WTC11 (cell line): ENCODE measurements at regions not wholly inside any gene's neighbourhood (a gene's known extent, or its start where the extent isn't known, plus 50 kb on each side); places are given as distances from the start of the nearest gene placed in this dataset.

ENCODE experiments used
- ATAC-seq: fragments of 200-7000 bp; cut with Tn5 transposase; 2 replicates; pipeline ENCODE4 v1.10.0; 2021; ENCODE audit warnings: mild to moderate bottlenecking, moderate library complexity
- CTCF ChIA-PET: fragments of 300-600 bp; sonication (Branson Sonifier 250); formaldehyde crosslinking; loops from one replicate; lab custom pipeline; 2021; ENCODE audit warnings: antibody characterized with exemption; lab: Charles Lee
- POLR2A ChIA-PET: fragments of 350-600 bp; sonication (Branson Sonifier 250); formaldehyde crosslinking; loops from one replicate; lab custom pipeline; 2021; ENCODE audit warnings: antibody characterized with exemption; lab: Charles Lee
- DNase-seq: peaks from one replicate; pipeline ENCODE4 v3.0.0; 2021; ENCODE audit warnings: low spot score
- H3K27ac Mint-ChIP-seq: 2 replicates; pipeline ENCODE4 v1.8.0; 2021; ENCODE audit warnings: mixed read lengths
- H3K27me3 Mint-ChIP-seq: 2 replicates; pipeline ENCODE4 v1.8.0; 2021; ENCODE audit warnings: low read depth, mild to moderate bottlenecking, moderate library complexity, mixed read lengths
- H3K36me3 Mint-ChIP-seq: 2 replicates; pipeline ENCODE4 v1.8.0; 2021; ENCODE audit warnings: mixed read lengths
- H3K4me1 Mint-ChIP-seq: 2 replicates; pipeline ENCODE4 v1.8.0; 2022; ENCODE audit warnings: mixed read lengths
- H3K4me3 Mint-ChIP-seq: 2 replicates; pipeline ENCODE4 v1.8.0; 2021; ENCODE audit warnings: mild to moderate bottlenecking, moderate library complexity, mixed read lengths
- H3K9me3 Mint-ChIP-seq: 2 replicates; pipeline ENCODE4 v1.8.0; 2021; ENCODE audit warnings: mixed read lengths
- ARID4B ChIP-seq: sonication (generic); formaldehyde crosslinking; IDR thresholded peaks from 2 replicates; pipeline ENCODE4 v1.8.0; 2023; ENCODE audit warnings: missing genetic modification reagents, mild to moderate bottlenecking, borderline replicate concordance
- CBFB ChIP-seq: sonication (generic); formaldehyde crosslinking; IDR thresholded peaks from 2 replicates; pipeline ENCODE4 v1.8.1; 2022; ENCODE audit warnings: mild to moderate bottlenecking, low read depth, missing genetic modification reagents
- CDX4 ChIP-seq: fragments of 250-450 bp; sonication (Bioruptor Pico); IDR thresholded peaks from 2 replicates; pipeline ENCODE4 v1.9.0; 2021; ENCODE audit warnings: moderate library complexity, mild to moderate bottlenecking, inconsistent platforms, borderline replicate concordance
- CREB1 ChIP-seq: sonication (generic); formaldehyde crosslinking; IDR thresholded peaks from 2 replicates; pipeline ENCODE4 v1.8.0; 2023; ENCODE audit warnings: mild to moderate bottlenecking, missing genetic modification reagents
- ELF4 ChIP-seq: sonication (generic); formaldehyde crosslinking; IDR thresholded peaks from 2 replicates; pipeline ENCODE4 v1.8.1; 2022; ENCODE audit warnings: low read depth, mild to moderate bottlenecking, moderate library complexity, missing genetic modification reagents
- EMX1 ChIP-seq: fragments of 250-450 bp; sonication (Bioruptor Pico); IDR thresholded peaks from 2 replicates; pipeline ENCODE4 v1.8.0; 2021; ENCODE audit warnings: mild to moderate bottlenecking
- ETV6 ChIP-seq: sonication (generic); formaldehyde crosslinking; IDR thresholded peaks from 2 replicates; pipeline ENCODE4 v1.8.1; 2022; ENCODE audit warnings: mild to moderate bottlenecking, missing genetic modification reagents
- HMGXB4 ChIP-seq: sonication (generic); formaldehyde crosslinking; IDR thresholded peaks from 2 replicates; pipeline ENCODE4 v1.8.1; 2023; ENCODE audit warnings: mild to moderate bottlenecking, moderate library complexity, missing genetic modification reagents
- OVOL2 ChIP-seq: fragments of 250-450 bp; sonication (Bioruptor Pico); IDR thresholded peaks from 2 replicates; pipeline ENCODE4 v1.9.0; 2021; ENCODE audit warnings: mild to moderate bottlenecking, borderline replicate concordance
- SP1 ChIP-seq: sonication (generic); formaldehyde crosslinking; conservative IDR thresholded peaks from 2 replicates; pipeline ENCODE4 v1.8.1; 2022; ENCODE audit warnings: missing genetic modification reagents
- ZBTB21 ChIP-seq: sonication (generic); formaldehyde crosslinking; IDR thresholded peaks from 2 replicates; pipeline ENCODE4 v1.8.1; 2023; ENCODE audit warnings: mild to moderate bottlenecking, missing genetic modification reagents, borderline replicate concordance
- ZNF121 ChIP-seq: sonication (generic); formaldehyde crosslinking; IDR thresholded peaks from 2 replicates; pipeline ENCODE4 v1.8.0; 2023; ENCODE audit warnings: missing genetic modification reagents
- ZNF317 ChIP-seq: sonication (generic); formaldehyde crosslinking; IDR thresholded peaks from 2 replicates; pipeline ENCODE4 v1.8.1; 2023; ENCODE audit warnings: low read depth, mild to moderate bottlenecking, moderate library complexity, missing genetic modification reagents, borderline replicate concordance
- ZNF416 ChIP-seq: fragments of 250-450 bp; sonication (Bioruptor Pico); IDR thresholded peaks from 2 replicates; pipeline ENCODE4 v1.9.0; 2021; ENCODE audit warnings: mild to moderate bottlenecking, inconsistent platforms
- TF ChIP-seq, protein P1 (sequence below): sonication (generic); formaldehyde crosslinking; IDR thresholded peaks from 2 replicates; pipeline ENCODE4 v1.8.0; 2022; ENCODE audit warnings: mild to moderate bottlenecking, missing genetic modification reagents
- TF ChIP-seq, protein P2 (sequence below): sonication (generic); formaldehyde crosslinking; IDR thresholded peaks from 2 replicates; pipeline ENCODE4 v1.8.0; 2022; ENCODE audit warnings: mild to moderate bottlenecking, missing genetic modification reagents
- TF ChIP-seq, protein P3 (sequence below): sonication (generic); formaldehyde crosslinking; IDR thresholded peaks from 2 replicates; pipeline ENCODE4 v1.8.1; 2023; ENCODE audit warnings: mild to moderate bottlenecking, missing genetic modification reagents, moderate library complexity
- TF ChIP-seq, protein P4 (sequence below): fragments of 250-450 bp; sonication (Bioruptor Pico); IDR thresholded peaks from 2 replicates; pipeline ENCODE4 v1.9.0; 2021; ENCODE audit warnings: mild to moderate bottlenecking

DNA sequence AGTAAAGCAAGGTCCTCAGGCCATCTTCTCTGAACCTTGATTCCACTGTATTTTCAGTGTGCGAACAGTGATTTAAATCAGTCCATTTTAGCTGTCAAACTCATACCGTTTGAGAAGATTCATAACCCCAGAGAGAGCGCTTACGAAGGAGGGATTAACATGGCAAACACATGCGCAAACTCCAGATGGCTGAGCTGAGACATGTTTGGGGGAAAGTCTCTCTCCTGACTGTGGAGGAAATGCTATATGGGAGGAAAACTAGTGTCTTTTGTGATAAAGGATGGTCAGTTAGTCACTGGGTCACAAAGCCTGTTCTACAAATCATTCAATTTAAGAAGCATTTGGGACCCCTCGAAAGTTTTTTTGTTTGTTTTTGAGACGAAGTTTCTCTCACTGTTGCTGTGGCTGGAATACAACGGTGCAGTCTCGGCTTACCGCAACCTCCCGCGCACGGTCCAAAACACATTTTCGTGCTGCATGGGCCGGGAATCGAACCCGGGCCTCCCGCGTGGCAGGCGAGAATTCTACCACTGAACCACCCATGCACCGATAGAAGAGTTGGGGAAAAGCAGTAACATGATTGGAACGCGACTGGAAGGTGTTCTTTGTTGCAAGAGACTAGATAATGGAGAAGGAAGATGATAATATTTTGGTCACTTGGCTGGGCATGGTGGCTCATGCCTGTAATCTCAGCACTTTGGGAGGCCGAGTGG lies 58.4 kb upstream of the CXADR start:
- H3K4me1 Mint-ChIP-seq = peaks cover 13% of the 10 kb centered on the region
- no peaks in the 10 kb centered on the region for H3K36me3 Mint-ChIP-seq
- no peaks in the 10 kb centered on the region for H3K9me3 Mint-ChIP-seq
- ATAC-seq = peak; percentile 96
- DNase-seq = peak; percentile 90
- H3K27me3 Mint-ChIP-seq = peaks cover 2% of the 10 kb centered on the region; the same call in 1 of the 2 replicates
- ChIA-PET POLR2A (interaction anchor here (0.7 kb wide), 1 partner anchor 66 kb away, joined by 3 read pairs; no protein-coding TSS in a partner anchor), CTCF (interaction anchor here (1.0 to 1.3 kb wide), 2 partner anchors 68 to 131 kb away, joined by 3 to 6 read pairs; no protein-coding TSS in a partner anchor)
- H3K4me3 Mint-ChIP-seq = peak overlapping the region; percentile 85
- peak overlapping the region; percentile 79 for H3K27ac Mint-ChIP-seq
- TF ChIP-seq, protein P1, sequence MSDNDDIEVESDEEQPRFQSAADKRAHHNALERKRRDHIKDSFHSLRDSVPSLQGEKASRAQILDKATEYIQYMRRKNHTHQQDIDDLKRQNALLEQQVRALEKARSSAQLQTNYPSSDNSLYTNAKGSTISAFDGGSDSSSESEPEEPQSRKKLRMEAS = no peak
- TF ChIP-seq HMGXB4 (CRISPR knock-in tag) = peak; percentile 76; the same call in 1 of the 2 replicates
- TF ChIP-seq CREB1 (CRISPR knock-in tag) = peak; percentile 32; the same call in 1 of the 2 replicates
- TF ChIP-seq, protein P2, sequence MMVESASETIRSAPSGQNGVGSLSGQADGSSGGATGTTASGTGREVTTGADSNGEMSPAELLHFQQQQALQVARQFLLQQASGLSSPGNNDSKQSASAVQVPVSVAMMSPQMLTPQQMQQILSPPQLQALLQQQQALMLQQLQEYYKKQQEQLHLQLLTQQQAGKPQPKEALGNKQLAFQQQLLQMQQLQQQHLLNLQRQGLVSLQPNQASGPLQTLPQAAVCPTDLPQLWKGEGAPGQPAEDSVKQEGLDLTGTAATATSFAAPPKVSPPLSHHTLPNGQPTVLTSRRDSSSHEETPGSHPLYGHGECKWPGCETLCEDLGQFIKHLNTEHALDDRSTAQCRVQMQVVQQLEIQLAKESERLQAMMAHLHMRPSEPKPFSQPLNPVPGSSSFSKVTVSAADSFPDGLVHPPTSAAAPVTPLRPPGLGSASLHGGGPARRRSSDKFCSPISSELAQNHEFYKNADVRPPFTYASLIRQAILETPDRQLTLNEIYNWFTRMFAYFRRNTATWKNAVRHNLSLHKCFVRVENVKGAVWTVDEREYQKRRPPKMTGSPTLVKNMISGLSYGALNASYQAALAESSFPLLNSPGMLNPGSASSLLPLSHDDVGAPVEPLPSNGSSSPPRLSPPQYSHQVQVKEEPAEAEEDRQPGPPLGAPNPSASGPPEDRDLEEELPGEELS = peak; percentile 47; the same call in 1 of the 2 replicates
- TF ChIP-seq EMX1 = 0 out of 2 replicates have a peak, but pooled peaks have one; percentile 54
- TF ChIP-seq ZNF317 (CRISPR knock-in tag) = no peak
- TF ChIP-seq, protein P3, sequence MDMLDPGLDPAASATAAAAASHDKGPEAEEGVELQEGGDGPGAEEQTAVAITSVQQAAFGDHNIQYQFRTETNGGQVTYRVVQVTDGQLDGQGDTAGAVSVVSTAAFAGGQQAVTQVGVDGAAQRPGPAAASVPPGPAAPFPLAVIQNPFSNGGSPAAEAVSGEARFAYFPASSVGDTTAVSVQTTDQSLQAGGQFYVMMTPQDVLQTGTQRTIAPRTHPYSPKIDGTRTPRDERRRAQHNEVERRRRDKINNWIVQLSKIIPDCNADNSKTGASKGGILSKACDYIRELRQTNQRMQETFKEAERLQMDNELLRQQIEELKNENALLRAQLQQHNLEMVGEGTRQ = peak; percentile 27; the same call in 1 of the 2 replicates
- TF ChIP-seq OVOL2 (CRISPR knock-in tag) = no peak
- peak; percentile 39; the same call in 1 of the 2 replicates for TF ChIP-seq ZNF121 (CRISPR knock-in tag)
- no peak for TF ChIP-seq ELF4 (CRISPR knock-in tag)
- TF ChIP-seq ZBTB21 = 0 out of 2 replicates have a peak, but pooled peaks have one; percentile 18
- no peak for TF ChIP-seq CBFB (CRISPR knock-in tag)
- TF ChIP-seq ETV6 = peak; percentile 39; the same call in 1 of the 2 replicates
- peak; percentile 68; the same call in 1 of the 2 replicates for TF ChIP-seq ZNF416 (CRISPR knock-in tag)
- peak; percentile 60 for TF ChIP-seq SP1
- TF ChIP-seq, protein P4, sequence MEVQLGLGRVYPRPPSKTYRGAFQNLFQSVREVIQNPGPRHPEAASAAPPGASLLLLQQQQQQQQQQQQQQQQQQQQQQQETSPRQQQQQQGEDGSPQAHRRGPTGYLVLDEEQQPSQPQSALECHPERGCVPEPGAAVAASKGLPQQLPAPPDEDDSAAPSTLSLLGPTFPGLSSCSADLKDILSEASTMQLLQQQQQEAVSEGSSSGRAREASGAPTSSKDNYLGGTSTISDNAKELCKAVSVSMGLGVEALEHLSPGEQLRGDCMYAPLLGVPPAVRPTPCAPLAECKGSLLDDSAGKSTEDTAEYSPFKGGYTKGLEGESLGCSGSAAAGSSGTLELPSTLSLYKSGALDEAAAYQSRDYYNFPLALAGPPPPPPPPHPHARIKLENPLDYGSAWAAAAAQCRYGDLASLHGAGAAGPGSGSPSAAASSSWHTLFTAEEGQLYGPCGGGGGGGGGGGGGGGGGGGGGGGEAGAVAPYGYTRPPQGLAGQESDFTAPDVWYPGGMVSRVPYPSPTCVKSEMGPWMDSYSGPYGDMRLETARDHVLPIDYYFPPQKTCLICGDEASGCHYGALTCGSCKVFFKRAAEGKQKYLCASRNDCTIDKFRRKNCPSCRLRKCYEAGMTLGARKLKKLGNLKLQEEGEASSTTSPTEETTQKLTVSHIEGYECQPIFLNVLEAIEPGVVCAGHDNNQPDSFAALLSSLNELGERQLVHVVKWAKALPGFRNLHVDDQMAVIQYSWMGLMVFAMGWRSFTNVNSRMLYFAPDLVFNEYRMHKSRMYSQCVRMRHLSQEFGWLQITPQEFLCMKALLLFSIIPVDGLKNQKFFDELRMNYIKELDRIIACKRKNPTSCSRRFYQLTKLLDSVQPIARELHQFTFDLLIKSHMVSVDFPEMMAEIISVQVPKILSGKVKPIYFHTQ (CRISPR knock-in tag) = 0 out of 2 replicates have a peak, but pooled peaks have one; percentile 47
- TF ChIP-seq, all 79 proteins: peak for 11

GRCh38 chr21:17455028-17455353 lies 57.9 kb upstream of the CXADR start:
- Mint-ChIP-seq H3K27me3 (peaks cover 2% of the 10 kb centered on the region; the same call in 1 of the 2 replicates), H3K4me3 (peak overlapping the region; percentile 85), H3K36me3 (no peaks in the 10 kb centered on the region), H3K27ac (peak overlapping the region; percentile 79), H3K4me1 (peaks cover 13% of the 10 kb centered on the region), H3K9me3 (no peaks in the 10 kb centered on the region)
- ChIA-PET CTCF (interaction anchor here (1.0 kb wide), 1 partner anchor 131 kb away, joined by 3 read pairs; no protein-coding TSS in a partner anchor), POLR2A (interaction anchor here (0.7 kb wide), 1 partner anchor 67 kb away, joined by 3 read pairs; no protein-coding TSS in a partner anchor)
- DNase-seq (no peak), ATAC-seq (peak; percentile 43)
- TF ChIP-seq OVOL2 (CRISPR knock-in tag) (no peak), CDX4 (CRISPR knock-in tag) (no peak), ARID4B (CRISPR knock-in tag) (no peak)
- TF ChIP-seq, protein P2 = no peak
